HG02610 (cell line): ENCODE measurements at regions not wholly inside any gene's neighbourhood (a gene's known extent, or its start where the extent isn't known, plus 50 kb on each side); places are given as distances from the start of the nearest gene placed in this dataset.

Experiments used
- ATAC-seq: cut with Tn5 transposase; IDR thresholded peaks from one replicate; pipeline ENCODE4 v1.9.1; 2021; ENCODE audit warnings: mild to moderate bottlenecking, moderate library complexity; ENCODE audit not compliant: unreplicated experiment

DNA sequence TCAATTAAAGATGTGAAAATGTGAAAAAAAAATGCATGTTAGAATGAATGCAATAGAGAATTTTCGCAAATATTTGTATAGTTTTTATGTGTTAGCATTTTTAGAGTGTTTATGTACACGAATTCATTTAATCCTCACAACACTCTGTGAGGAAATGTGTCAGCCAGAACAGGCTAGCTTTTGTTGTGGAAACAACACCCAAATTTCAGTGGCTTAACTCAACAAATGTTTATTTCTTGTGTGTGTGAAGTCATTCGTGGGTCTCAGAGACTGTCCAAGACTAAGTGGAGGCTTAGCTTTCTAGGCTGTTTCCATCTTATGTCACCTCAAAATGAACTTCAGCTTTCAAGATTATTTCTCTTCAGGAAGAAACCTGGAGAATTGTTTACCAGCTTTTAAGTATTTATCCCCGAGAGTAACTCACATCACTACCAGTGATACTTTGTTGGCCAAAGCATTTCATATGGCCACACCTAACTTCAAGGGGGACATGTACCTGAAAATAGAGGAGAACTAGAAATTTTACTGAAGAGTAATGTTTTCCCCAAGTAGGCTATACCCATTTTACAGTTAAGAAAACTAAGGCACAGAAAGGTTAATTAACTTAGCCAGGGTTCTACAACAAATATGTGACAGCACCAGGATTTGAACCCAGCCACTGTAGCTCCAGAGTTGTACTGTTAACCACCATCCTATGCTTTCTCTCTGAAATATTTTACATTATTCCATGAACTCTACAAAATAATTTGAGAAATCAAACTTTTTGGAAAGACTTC is 306.1 kb downstream of the QKI start:
- ATAC-seq: no peak

DNA sequence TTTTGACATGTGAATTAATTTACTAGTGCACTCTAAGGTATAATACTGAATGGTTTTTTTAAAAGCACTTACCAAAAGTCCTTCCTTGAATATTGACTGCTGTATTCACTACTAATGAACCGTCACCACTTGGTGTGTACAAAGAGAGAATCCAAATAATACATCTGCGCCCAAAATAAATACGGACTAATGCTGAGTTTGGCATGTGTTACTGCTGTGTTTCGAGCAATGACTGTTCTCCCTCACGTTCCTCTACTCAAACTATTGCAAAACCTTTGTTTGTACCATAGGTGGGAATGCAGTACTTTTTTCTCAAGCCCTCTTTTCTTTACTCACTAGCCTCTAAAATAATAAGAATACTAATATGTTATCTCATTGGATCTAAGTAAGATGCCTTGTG is 305.5 kb downstream of the QKI start:
- ATAC-seq: no peak

DNA sequence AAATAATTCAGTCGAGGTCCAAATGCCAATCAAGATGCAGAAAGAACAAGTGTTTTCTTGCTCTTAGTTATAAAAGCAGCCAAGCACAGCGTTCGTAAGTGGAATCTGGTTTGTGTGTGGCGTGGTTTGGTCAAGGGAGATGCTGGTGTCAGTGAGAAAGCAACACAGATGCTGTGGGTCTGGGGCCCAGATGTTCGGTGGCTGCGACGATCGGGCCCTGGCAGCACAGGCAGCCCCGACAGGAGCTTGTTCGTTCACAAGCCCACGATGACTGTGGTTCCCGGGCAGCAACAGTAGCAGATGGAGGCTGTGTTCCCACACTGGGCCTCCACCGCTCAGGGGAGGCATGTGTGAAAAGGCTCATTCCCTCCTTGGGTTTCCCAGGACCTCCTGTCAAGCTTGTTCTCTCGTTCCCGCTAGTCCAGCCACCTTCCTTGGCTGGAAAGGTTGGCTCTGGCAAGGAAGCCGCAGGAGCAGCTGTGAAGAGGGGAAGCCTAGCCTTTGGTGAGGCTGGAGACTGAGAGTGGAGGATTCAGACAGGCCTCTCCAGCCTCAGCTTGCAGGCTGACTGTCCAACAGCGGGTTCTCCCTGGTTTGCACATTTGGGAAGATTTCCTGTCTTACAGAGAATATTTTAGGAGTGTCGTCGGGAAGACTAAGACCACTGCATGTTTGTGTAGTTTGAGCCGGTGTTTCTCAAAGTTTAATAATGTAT is 304.7 kb downstream of the QKI start:
- no peak for ATAC-seq

DNA sequence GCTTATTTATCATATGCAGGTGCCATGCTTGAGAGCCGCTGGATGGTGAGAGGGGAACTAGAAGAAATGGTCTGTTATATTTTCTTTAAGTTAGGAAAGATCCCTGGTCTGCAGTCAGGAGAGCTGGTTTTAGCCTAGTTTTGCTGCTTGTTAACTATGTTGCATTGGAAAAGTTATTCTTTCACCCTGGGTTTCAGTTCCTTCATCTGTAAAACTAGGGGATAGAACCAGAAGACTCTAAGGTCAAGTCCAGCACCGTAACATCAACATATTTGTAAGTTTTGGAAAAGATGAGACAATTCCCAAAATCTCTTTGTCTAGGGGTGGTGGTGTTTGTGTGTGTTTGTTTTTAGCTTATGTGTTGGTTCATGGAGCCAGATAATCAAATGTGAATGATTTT is 304.0 kb downstream of the QKI start:
- ATAC-seq: no peak

DNA sequence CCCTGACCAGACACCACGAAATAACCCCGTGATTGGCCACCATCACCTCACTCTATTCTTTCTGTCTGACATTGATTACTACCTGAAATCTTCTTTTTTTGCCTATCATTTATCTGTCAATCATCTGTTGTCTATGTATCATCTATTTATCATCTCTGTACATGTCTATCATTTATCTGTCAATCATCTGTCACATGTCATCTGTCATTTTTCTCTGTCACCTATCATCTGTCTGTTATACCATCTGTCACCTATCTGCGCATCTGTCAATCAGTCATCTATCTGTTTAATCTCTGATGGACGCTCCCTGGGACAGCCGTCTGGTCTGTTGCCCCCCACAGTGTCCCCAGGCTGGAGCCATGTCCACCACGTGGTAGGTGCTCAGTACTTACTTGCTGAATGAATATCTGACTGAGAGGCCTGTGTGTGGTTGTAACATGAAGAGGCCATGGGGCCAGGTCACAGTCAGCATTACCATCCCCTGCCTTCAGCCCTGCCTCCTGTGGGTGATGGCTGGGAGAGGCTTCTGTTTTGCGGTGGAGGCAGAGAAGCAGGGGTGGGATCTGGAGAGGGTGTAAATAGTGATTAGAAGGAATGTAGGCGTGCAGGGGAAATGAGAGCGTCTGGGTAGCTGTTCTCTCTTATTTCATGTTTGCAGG is 302.7 kb downstream of the QKI start:
- ATAC-seq: no peak

DNA sequence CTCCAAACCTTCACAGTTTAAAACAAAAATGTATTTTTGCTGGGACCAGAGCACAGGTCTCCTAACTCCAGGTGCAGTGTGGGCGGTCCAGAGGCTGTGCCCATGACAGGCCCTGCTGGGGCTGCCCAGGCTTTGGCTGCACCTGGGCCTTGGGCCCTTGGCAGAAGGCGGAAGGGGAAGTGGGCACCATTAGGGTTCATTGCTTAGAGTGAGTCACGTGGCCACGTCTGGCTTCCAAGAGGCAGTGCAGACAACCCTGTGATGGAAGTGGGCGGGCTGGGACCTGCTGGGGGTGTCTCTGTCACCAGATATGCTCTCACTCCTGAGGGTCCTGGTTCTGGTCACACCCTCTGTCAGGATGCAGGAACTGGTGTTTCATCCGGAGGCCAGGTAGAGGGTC is 302.2 kb downstream of the QKI start:
- ATAC-seq: no peak

DNA sequence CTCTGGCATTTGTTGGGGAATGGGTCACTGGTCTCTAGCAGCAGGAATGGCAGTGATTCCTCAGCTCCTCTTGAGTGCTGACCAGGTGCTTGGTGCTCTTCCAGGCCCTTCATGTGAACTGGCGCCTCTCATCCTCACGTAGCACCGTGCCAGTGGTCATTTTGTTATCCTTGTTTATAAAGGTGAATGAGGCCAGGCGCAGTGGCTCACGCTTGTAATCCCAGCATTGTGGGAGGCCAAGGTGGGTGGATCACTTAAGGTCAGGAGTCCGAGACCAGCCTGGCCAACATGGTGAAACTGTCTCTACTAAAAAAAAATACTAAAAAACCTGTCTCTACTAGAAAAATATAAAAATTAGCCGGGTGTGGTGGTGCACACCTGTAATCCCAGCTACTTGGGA is 301.3 kb downstream of the QKI start:
- no peak for ATAC-seq

DNA sequence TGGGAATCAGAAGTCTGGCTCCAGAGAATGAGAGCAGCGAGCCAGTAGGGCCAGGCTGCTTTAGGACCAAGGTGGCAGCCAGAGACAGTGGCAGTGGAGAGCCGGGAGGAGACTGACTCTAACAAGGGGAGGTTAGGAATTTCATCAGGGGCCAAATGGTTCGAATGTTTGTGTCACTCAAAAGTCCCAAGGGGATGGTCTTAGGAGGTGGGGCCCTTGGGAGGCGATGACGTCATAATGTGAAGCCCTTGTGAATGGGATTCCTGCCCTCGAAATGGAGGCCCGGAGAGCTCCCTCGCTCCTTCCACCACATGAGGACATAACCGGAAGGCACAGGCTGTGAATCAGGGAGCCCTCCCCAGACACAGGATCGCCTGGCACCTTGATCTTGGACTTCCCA is 299.7 kb downstream of the QKI start:
- ATAC-seq: no peak

DNA sequence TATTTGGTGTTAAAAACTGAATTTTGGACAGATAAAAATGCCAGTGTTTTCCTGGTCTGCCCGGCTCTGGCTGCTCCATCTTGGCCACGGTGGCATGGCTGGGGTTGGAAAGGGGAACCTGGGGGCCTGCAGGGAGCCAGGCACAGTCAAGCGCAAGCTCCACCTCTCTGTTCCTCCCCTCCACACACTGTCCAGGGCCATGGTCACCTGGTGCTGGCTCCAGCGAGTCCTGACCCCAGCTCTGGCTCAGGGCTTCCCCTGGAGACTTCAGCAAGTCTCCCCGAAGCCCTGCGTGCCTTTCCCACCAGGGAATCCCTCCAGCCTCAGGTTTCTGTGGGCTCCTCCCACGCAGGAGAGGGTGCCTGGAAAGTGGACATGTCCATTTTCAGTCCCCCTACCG is 298.5 kb downstream of the QKI start:
- no peak for ATAC-seq

DNA sequence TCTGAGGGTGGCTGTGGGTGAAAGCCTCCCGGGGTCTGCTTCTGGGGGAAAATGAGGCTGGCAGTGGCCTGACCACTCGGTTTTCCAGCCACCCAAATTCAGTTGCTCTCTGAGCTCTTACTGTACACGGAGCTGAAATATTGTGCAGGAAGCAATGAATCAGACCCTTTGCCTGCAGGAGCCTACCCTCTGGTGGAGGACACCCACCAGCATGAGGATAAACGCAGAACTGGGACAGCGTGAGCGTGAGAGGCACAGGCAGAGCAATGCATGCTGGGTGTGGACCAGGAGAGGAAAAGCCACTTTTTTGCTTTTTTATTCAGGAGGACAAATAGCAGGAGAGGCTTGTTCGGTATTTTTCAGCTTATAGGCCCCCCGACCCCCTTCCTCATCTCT is 298.0 kb downstream of the QKI start:
- ATAC-seq: no peak

DNA sequence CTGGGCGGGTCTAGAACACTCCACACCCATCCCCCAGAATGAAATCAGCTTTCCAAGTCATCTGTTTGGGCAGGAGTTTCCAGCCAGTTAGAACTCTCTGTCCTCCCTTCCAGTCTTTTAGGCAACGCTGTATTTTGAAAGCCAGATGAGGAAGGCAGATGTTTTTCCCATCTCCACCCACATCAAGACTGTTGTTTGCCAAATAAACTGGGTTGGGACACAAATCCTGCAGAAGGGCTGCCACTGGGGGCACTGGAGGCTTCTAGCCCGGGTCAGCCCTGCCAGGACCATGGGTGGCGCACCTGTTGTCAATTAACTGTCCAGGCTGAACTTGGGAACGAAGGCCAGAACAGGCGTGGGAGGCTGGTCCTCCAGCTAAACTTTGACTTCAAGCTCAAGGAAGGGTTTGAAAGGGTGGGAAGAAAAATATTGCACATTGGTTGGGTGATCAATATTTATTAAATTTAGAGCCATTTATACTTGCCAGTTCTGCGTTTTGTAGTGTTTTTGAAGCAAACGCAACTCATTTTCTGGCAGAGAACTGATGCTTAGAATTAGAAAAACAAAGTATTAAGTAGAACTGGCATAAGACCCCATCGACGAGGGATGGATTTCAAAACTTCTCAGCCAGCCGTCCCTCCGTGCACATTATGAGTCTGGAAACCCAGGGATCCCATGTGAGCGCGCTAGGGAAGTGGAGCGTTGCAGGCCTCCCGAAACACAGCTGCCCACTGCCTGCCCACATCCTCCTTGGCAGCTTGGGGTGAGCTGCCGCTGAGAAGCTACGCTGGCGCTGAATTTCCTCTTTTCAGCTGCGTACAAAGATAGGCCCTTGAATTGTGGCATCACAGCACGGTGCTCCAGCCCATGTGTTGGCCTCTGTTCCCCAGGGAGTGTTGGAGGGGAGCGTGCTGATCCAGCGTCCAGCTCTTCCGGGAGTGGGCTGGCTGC is 297.4 kb downstream of the QKI start:
- peak; percentile 34 for ATAC-seq

DNA sequence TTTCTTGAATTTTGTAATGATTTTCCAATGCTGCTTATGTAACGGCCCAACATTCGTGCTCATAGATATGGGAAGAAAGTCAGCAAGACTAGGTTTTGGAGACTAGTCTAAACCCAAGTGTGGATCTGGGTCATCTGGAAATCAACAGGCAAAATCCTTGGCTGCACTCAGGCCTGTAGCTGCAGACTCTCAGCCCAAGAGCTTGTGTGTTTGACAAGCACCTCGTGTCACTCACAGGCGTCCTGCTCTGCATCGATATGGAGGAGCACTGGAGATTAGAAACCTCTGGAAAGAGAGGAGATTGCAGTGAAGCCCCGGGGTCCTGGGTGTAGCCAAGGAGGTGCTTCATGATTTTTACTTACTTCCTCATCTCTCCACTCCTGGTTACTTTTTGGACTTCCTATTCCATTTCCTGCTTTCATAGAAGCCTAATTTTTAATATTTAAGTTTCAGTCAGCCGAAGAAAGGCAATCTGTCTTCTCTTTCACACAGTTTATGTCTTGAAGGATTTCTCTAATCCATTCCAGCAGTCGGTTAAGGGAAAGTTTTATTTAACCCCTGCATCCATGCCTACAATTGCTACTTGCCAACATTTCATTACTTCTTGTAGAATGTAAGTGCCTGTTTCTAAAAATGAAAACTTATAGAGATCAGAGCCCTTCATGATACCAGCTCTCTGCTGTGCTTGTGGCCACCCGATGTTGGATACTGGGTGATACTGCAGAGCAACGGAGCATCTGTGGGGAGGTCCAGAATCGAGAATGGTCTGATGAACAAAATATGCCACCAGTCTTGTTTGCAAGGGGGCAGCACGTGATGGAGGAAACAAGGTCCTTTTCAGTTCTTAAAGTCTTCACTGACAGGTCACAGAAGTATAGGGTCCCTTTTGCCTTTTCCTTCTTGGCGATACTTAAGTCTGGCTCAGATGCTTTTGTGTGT is 296.3 kb downstream of the QKI start:
- no peak for ATAC-seq

DNA sequence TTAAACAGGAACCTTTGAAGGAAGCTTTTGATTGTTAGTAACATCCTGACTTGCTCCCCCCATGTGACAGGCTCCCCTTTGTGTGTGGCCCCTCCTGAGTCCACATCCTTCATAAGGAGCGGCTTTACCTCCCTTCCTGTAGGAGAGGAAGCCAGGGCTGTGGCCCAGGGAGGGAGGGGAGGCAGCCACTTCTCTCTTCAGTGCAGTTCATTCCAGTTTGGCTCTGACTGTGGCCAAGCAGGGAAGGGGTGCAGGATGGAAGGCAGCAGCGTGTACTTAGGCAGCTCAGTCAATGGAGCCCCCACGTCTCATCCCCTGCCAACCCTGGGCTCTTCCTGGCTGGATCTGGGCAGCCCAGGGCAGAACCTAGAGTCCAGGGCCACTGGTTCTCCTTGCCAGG is 295.2 kb downstream of the QKI start:
- no peak for ATAC-seq

DNA sequence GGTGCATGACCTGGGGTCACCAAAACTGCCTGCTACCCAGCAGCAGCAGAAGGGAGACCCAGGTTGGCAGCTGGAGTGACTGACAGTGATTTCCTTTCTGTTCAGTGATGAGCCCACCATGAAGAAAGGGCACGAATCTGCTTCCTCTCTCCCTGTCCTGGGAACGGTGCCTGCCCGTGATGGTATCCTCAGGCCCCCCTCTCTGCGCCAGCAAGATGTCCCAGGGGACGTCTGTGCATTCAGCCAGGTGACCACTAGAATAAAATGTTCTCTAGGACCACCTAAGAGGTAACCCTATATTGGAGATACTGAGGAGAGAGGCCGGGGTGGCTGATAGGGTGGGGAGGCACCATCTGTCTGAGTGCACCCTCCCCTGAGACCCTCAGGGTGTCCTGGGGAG is 294.7 kb downstream of the QKI start:
- ATAC-seq: no peak

DNA sequence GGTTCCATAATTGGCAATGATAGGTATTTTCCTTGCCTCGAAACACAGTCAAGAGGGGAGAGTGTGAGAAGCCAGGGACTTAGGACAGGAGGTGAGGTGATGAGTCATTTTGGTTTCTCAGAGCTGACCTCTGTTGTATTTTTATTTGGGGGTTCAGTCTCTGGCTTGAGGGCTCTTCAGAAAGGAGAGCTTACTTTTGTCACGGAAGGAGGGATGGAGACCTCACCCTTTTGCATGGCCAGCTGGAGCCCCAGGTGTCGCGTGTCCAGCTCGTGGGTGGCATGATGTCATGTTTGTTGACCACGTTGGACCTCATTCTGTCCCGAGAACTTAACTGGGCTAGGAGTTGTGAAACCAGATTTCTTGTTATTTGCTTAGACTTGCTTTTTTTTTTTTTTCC is 293.9 kb downstream of the QKI start:
- ATAC-seq: peak; percentile 49

DNA sequence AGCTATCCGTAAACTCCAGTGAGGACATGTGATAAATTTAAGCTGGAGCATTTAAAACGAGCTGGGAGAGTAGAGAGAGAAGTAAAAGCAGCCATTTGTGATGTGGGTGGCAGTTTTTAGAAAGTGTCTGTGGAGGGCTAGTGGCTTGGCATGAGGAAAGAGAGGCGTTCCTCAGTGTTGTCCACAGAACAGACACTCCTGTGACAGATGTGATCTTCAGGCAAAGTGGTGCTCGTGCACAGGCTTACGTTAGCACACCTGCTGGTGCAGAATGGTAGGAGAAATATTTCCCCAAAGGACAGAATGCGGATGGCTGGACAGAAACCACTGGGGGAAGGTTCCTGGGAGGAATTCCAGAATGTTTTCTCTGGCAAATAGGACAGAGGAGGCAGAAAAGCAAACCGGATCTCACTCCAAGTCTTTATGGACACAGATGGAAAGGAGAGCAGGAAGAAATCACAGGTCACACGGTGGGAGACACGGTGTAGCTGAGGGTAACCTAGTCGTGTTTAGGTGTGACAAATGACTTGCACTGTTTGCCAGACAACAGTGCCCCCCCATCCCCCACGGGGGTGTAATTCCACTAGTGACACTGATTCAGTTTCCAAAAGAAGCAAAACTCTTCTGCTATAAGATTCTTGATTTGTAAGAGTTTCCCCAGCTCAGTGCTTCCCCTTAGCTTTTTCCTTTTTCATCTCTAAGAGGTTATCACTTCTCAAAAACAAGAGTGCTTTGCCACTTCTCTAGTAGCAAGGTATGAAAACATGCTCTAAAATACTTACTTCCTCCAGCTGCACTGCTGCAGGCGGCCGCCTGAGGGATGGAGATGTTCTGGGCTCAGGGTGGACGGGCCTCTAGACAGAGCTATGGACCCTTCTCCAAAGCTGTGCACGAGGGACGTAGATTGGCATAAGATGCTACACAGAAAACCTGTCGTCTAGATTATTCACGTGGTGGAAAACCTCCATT is 293.2 kb downstream of the QKI start:
- peak; percentile 40 for ATAC-seq

DNA sequence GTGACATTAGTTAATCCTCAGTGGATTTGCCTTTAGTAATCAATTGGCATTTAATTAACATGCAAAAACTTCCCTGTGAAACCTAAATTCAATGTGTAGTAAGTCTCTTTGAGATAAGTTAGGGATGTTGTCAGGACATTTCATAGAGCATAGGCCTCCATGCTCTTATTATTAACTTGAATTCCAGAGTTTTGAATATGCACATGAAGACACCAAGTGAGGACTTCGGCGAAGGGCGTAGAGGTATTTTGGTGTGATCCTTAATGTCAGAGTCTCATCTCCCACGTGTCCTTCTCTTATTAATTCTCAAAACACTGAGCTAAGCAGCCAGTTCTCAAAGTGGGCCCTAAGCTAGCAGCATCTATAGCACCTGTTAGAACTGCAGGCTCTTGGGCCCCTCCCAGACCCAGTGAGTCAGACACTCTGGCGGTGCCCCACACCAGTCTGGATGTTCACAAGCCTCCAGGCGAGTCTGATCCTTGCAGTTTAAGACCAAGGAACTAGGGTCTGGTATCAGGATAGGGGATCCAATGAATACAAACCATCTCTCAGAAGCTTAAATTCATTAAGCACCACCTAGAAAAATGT is 292.1 kb downstream of the QKI start:
- no peak for ATAC-seq

DNA sequence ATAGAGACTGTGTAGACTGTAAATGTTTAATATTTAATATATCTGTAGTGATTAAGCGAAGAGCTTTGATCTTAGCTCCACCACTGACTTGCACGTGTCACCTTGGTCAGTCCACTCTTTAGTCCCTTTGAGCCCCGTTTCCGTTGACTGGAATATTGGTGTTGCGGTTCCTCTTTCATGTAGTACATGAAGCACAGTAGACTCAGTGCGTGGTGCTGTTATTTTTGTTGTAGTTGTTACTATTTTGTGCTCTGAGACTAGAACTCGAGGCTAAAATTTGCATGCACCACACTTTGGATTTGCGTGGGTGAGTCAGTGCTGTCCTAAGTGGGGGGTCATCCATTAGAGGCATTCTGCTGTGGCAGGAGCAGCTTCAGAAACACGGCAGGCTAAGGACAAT is 291.4 kb downstream of the QKI start:
- peak; percentile 43 for ATAC-seq
